ENCODE measurements at regions not wholly inside any gene's neighbourhood (a gene's known extent, or its start where the extent isn't known, plus 50 kb on each side); places are given as distances from the start of the nearest gene placed in this dataset.

- TF ChIP-seq CTCF (IDR thresholded peaks at IDR 0.05) (no peak), EP300 (IDR thresholded peaks at IDR 0.05) (no peak), POLR2AphosphoS5 (IDR thresholded peaks at IDR 0.05) (no peak)
These were observed 693.0 kb downstream of the ETS1 start for GRCh38 chr11:127894316-127894715.
